HUES6 (cell line): ENCODE measurements at regions not wholly inside any gene's neighbourhood (a gene's known extent, or its start where the extent isn't known, plus 50 kb on each side); places are given as distances from the start of the nearest gene placed in this dataset.

Source experiments
- H3K27ac ChIP-seq: 2 replicates; pipeline ENCODE4 v1.7.0; 2013; ENCODE audit warnings: low read depth, mild to moderate bottlenecking, low read length, inconsistent platforms
- H3K27me3 ChIP-seq: 2 replicates; pipeline ENCODE4 v1.6.1; 2013; ENCODE audit warnings: low read length; ENCODE audit not compliant: control insufficient read depth, insufficient read depth
- H3K36me3 ChIP-seq: 2 replicates; pipeline ENCODE4 v1.6.1; 2013; ENCODE audit warnings: low read length; ENCODE audit not compliant: control insufficient read depth, insufficient read depth
- H3K4me1 ChIP-seq: 2 replicates; pipeline ENCODE4 v1.6.1; 2013; ENCODE audit warnings: low read length; ENCODE audit not compliant: control insufficient read depth, insufficient read depth
- H3K4me3 ChIP-seq: 2 replicates; pipeline ENCODE4 v1.5.1; 2013; ENCODE audit warnings: low read depth, low read length
- H3K9ac ChIP-seq: one replicate; pipeline ENCODE4 v1.6.1; 2013; ENCODE audit warnings: mild to moderate bottlenecking, low read length
- H3K9me3 ChIP-seq: 2 replicates; pipeline ENCODE4 v1.6.1; 2013; ENCODE audit warnings: low read depth, low read length; ENCODE audit not compliant: control insufficient read depth, insufficient read depth

DNA sequence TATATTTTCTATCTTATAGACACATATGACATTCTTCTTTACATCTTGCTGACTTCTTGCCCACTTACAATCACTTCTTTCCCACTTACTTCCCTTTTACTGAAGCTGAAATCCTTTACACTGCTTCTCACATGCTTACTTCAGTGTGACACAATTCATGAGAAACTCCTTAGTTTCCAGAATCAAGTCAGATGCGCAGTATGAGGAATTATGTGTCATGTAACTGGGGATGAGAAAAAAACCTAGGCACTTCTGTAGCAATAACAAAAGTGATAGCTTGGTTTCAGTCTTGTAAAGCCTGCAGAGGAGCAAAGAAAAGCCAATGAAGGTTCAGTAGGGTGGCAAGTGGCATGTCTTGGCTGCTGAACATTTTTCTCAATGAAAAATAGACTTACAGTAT lies 566.2 kb upstream of the RGS18 start:
- H3K36me3 ChIP-seq: no peaks in the 10 kb centered on the region
- no peaks in the 10 kb centered on the region for H3K27me3 ChIP-seq
- H3K4me1 ChIP-seq: no peaks in the 10 kb centered on the region
- no peaks in the 10 kb centered on the region for H3K9me3 ChIP-seq
- no peak overlapping the region for H3K27ac ChIP-seq
- no peak overlapping the region for H3K4me3 ChIP-seq
- H3K9ac ChIP-seq: no peak overlapping the region

GRCh38 chr1:191592907-191593306 lies 565.4 kb upstream of the RGS18 start:
- Histone ChIP-seq H3K4me3 (no peak overlapping the region), H3K4me1 (no peaks in the 10 kb centered on the region), H3K36me3 (no peaks in the 10 kb centered on the region), H3K9me3 (no peaks in the 10 kb centered on the region), H3K9ac (no peak overlapping the region), H3K27ac (no peak overlapping the region), H3K27me3 (no peaks in the 10 kb centered on the region)

DNA sequence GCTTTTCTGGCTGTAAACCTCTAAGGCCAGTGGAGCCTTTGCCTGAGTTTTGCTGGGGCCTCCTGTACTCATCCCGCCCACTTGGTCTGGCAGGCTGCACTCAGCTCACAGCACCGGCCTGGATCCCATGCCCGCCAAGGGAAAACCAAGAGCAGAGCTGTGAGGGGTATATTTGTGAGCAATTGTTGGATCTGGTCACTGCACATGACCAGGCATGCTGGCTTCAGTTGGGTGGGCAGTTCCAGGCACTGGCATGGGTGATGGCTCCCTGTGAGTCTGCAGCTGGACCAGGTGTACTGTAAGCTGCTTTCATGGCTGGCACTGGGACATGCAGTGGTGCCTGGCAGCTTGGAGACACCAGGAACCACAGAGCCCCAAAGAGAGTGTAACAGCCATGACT lies 563.1 kb upstream of the RGS18 start:
- Histone ChIP-seq H3K9ac (no peak overlapping the region), H3K9me3 (no peaks in the 10 kb centered on the region), H3K27me3 (no peaks in the 10 kb centered on the region), H3K27ac (no peak overlapping the region), H3K36me3 (no peaks in the 10 kb centered on the region), H3K4me3 (no peak overlapping the region), H3K4me1 (no peaks in the 10 kb centered on the region)

DNA sequence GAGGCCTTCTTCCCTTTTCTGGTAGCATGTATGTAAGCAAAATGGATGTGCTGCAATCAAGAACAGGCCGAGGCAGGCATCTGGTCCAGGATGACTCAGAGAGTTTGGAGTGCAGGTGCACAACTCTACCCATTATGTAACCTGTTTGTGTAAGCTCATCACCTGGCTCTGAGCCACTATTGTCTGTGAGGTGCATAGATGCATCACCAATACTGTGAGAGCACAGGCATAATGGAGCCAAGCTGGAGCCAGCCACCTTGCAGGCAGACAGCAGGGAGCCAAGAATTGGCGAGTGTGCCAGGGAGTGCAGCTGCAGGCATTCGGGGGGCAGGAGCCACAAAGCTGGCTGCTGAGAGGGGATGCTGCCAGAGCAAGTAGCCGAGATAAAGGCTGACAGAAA lies 549.9 kb upstream of the RGS18 start:
- H3K4me1 ChIP-seq: peaks cover 4% of the 10 kb centered on the region
- H3K9ac ChIP-seq: no peak overlapping the region
- no peaks in the 10 kb centered on the region for H3K27me3 ChIP-seq
- no peaks in the 10 kb centered on the region for H3K36me3 ChIP-seq
- H3K9me3 ChIP-seq: no peaks in the 10 kb centered on the region
- no peak overlapping the region for H3K27ac ChIP-seq
- H3K4me3 ChIP-seq: no peak overlapping the region

- H3K27ac ChIP-seq: no peak overlapping the region
- no peak overlapping the region for H3K9ac ChIP-seq
- H3K4me3 ChIP-seq: no peak overlapping the region
- no peaks in the 10 kb centered on the region for H3K27me3 ChIP-seq
- H3K9me3 ChIP-seq: no peaks in the 10 kb centered on the region
- H3K4me1 ChIP-seq: peaks cover 4% of the 10 kb centered on the region
- H3K36me3 ChIP-seq: no peaks in the 10 kb centered on the region
Measured at GRCh38 chr1:191609305-191609704, 549.0 kb upstream of the RGS18 start.

- Histone ChIP-seq H3K4me3 (no peak overlapping the region), H3K27me3 (no peaks in the 10 kb centered on the region), H3K9me3 (no peaks in the 10 kb centered on the region), H3K27ac (no peak overlapping the region), H3K36me3 (no peaks in the 10 kb centered on the region), H3K4me1 (no peaks in the 10 kb centered on the region), H3K9ac (no peak overlapping the region)
Measured at GRCh38 chr1:191615101-191615821, 543.0 kb upstream of the RGS18 start.

GRCh38 chr1:191618181-191618580 lies 540.1 kb upstream of the RGS18 start:
- no peaks in the 10 kb centered on the region for H3K36me3 ChIP-seq
- no peaks in the 10 kb centered on the region for H3K4me1 ChIP-seq
- no peak overlapping the region for H3K4me3 ChIP-seq
- no peak overlapping the region for H3K27ac ChIP-seq
- no peaks in the 10 kb centered on the region for H3K27me3 ChIP-seq
- no peaks in the 10 kb centered on the region for H3K9me3 ChIP-seq
- no peak overlapping the region for H3K9ac ChIP-seq

DNA sequence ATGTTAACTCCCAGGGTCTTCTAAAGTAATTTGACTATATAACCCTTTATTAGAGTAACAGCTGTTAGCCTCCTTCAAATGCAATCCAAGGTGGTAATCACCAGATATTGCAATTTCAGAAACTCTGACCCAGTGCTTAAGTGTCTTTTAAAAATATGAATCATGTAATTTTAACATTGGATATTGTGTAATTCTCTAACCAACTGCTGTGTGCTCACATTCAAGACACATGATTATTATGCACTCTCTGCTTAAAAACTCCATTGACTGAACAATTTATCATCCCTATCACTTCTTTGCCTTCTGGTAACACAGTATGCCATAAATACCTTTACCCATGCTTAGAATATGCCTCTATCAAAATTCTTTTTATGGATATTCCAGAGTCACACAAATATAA lies 537.4 kb upstream of the RGS18 start:
- peaks cover 4% of the 10 kb centered on the region; the same call in 1 of the 2 replicates for H3K9me3 ChIP-seq
- H3K4me3 ChIP-seq: no peak overlapping the region
- H3K36me3 ChIP-seq: no peaks in the 10 kb centered on the region
- no peaks in the 10 kb centered on the region for H3K4me1 ChIP-seq
- no peak overlapping the region for H3K9ac ChIP-seq
- H3K27ac ChIP-seq: no peak overlapping the region
- H3K27me3 ChIP-seq: no peaks in the 10 kb centered on the region

- H3K27ac ChIP-seq: no peak overlapping the region
- no peaks in the 10 kb centered on the region for H3K4me1 ChIP-seq
- H3K36me3 ChIP-seq: no peaks in the 10 kb centered on the region
- no peak overlapping the region for H3K9ac ChIP-seq
- H3K27me3 ChIP-seq: no peaks in the 10 kb centered on the region
- no peak overlapping the region for H3K4me3 ChIP-seq
- H3K9me3 ChIP-seq: peaks cover 4% of the 10 kb centered on the region; the same call in 1 of the 2 replicates
Measured at GRCh38 chr1:191624044-191624443, 534.2 kb upstream of the RGS18 start.

GRCh38 chr1:191629836-191630235 lies 528.4 kb upstream of the RGS18 start:
- Histone ChIP-seq H3K9me3 (no peaks in the 10 kb centered on the region), H3K27me3 (no peaks in the 10 kb centered on the region), H3K9ac (no peak overlapping the region), H3K27ac (no peak overlapping the region), H3K4me3 (no peak overlapping the region), H3K36me3 (no peaks in the 10 kb centered on the region), H3K4me1 (no peaks in the 10 kb centered on the region)

GRCh38 chr1:191634801-191635508 lies 523.3 kb upstream of the RGS18 start:
- no peak overlapping the region for H3K4me3 ChIP-seq
- no peaks in the 10 kb centered on the region for H3K4me1 ChIP-seq
- no peaks in the 10 kb centered on the region for H3K9me3 ChIP-seq
- H3K27ac ChIP-seq: no peak overlapping the region
- no peaks in the 10 kb centered on the region for H3K27me3 ChIP-seq
- H3K36me3 ChIP-seq: no peaks in the 10 kb centered on the region
- no peak overlapping the region for H3K9ac ChIP-seq
